IMR-90 (cell line): ENCODE measurements at regions not wholly inside any gene's neighbourhood (a gene's known extent, or its start where the extent isn't known, plus 50 kb on each side); places are given as distances from the start of the nearest gene placed in this dataset.

Experiments
- ATAC-seq: fragments of 200-7000 bp; cut with Tn5 transposase; 2 replicates; pipeline ENCODE4 v1.9.1; 2020; ENCODE audit warnings: low read depth, mild to moderate bottlenecking, moderate library complexity
- BruUV-seq: library from RNA; stranded (reverse); fragments of 400-500 nt; replicated peaks from 2 replicates; lab custom pipeline; 2021; lab: Mats Ljungman, UMichigan
- CTCF ChIA-PET: fragments of 300-600 bp; formaldehyde crosslinking; extraction: SDS; loops from one replicate; lab custom pipeline; 2021; ENCODE audit warnings: antibody characterized with exemption; lab: Yijun Ruan, JAX
- POLR2A ChIA-PET: fragments of 300-600 bp; sonication (Branson Sonifier 250); formaldehyde crosslinking; loops from one replicate; lab custom pipeline; 2022; ENCODE audit warnings: antibody characterized with exemption; ENCODE audit not compliant: unreplicated experiment; lab: Charles Lee
- DNase-seq: peaks from one replicate; pipeline ENCODE4 v3.0.0; 2013
- H2AFZ ChIP-seq: replicated peaks from 2 replicates; pipeline ENCODE3; 2013; ENCODE audit warnings: low read length, mild to moderate bottlenecking; ENCODE audit not compliant: poor library complexity
- H2AK5ac ChIP-seq: 2 replicates; pipeline ENCODE4 v1.6.1; 2013; ENCODE audit warnings: low read depth, low read length, inconsistent platforms
- H2AK9ac ChIP-seq: replicated peaks from 2 replicates; pipeline ENCODE3; 2013; ENCODE audit warnings: mild to moderate bottlenecking, low read depth, low read length, moderate library complexity; ENCODE audit not compliant: poor library complexity
- H2BK120ac ChIP-seq: 2 replicates; pipeline ENCODE4 v1.6.1; 2013; ENCODE audit warnings: low read depth, low read length, inconsistent platforms
- H2BK15ac ChIP-seq: 3 replicates; pipeline ENCODE4 v1.6.1; 2013; ENCODE audit warnings: low read depth, low read length, inconsistent platforms
- H2BK20ac ChIP-seq: 2 replicates; pipeline ENCODE4 v1.6.1; 2013; ENCODE audit warnings: low read depth, mild to moderate bottlenecking, inconsistent platforms, low read length, moderate library complexity
- H2BK5ac ChIP-seq: 2 replicates; pipeline ENCODE4 v1.6.1; 2013; ENCODE audit warnings: mild to moderate bottlenecking, low read depth, low read length, inconsistent platforms; ENCODE audit not compliant: poor library complexity, severe bottlenecking
- H3K14ac ChIP-seq: replicated peaks from 2 replicates; pipeline ENCODE4 v1.6.1; 2013; ENCODE audit warnings: low read depth, low read length, inconsistent platforms
- H3K18ac ChIP-seq: 2 replicates; pipeline ENCODE4 v1.6.1; 2013; ENCODE audit warnings: low read depth, low read length, control low read depth
- H3K23ac ChIP-seq: 2 replicates; pipeline ENCODE4 v1.6.1; 2013; ENCODE audit warnings: low read depth, low read length, inconsistent platforms
- H3K27ac ChIP-seq: 2 replicates; pipeline ENCODE4 v1.5.1; 2013; ENCODE audit warnings: mild to moderate bottlenecking, control low read depth, low read length; ENCODE audit not compliant: insufficient read depth
- H3K27me3 ChIP-seq: 2 replicates; pipeline ENCODE4 v1.6.1; 2013; ENCODE audit warnings: low read length; ENCODE audit not compliant: control insufficient read depth, insufficient read depth
- H3K36me3 ChIP-seq: 2 replicates; pipeline ENCODE4 v1.6.1; 2013; ENCODE audit warnings: low read length, mixed read lengths; ENCODE audit not compliant: control insufficient read depth, insufficient read depth
- H3K4ac ChIP-seq: 2 replicates; pipeline ENCODE4 v1.6.1; 2013; ENCODE audit warnings: low read depth, low read length, inconsistent platforms
- H3K4me1 ChIP-seq: 2 replicates; pipeline ENCODE4 v1.6.1; 2013; ENCODE audit warnings: low read length, mixed read lengths; ENCODE audit not compliant: control insufficient read depth, insufficient read depth
- H3K4me2 ChIP-seq: 2 replicates; pipeline ENCODE4 v1.6.1; 2013; ENCODE audit warnings: low read depth, mild to moderate bottlenecking, control low read depth, low read length, moderate library complexity
- H3K4me3 ChIP-seq: 2 replicates; pipeline ENCODE4 v1.5.1; 2013; ENCODE audit warnings: low read depth, mild to moderate bottlenecking, control low read depth, low read length, moderate library complexity; ENCODE audit not compliant: insufficient read depth
- H3K56ac ChIP-seq: 2 replicates; pipeline ENCODE4 v1.6.1; 2013; ENCODE audit warnings: low read length, inconsistent platforms; ENCODE audit not compliant: insufficient read depth; ENCODE audit errors: extremely low read depth
- H3K79me1 ChIP-seq, 2 experiments: 2 replicates each; pipeline ENCODE4 v1.6.1; 2013; ENCODE audit warnings: low read length in 2 of 2, inconsistent platforms in 1 of 2, low read depth in 1 of 2
- H3K9ac ChIP-seq: 2 replicates; pipeline ENCODE4 v1.6.1; 2013; ENCODE audit warnings: low read depth, low read length, control low read depth
- H3K9me1 ChIP-seq: 2 replicates; pipeline ENCODE4 v1.6.1; 2013; ENCODE audit warnings: low read length, inconsistent platforms; ENCODE audit not compliant: insufficient read depth
- H3K9me3 ChIP-seq: 2 replicates; pipeline ENCODE4 v1.6.1; 2013; ENCODE audit warnings: low read length; ENCODE audit not compliant: control insufficient read depth, insufficient read depth
- H4K20me1 ChIP-seq: 2 replicates; pipeline ENCODE4 v1.6.1; 2013; ENCODE audit warnings: low read length, inconsistent platforms; ENCODE audit not compliant: insufficient read depth
- H4K5ac ChIP-seq: 2 replicates; pipeline ENCODE4 v1.6.1; 2013; ENCODE audit warnings: mild to moderate bottlenecking, low read depth, low read length, control low read depth
- H4K8ac ChIP-seq, 2 experiments: 2 replicates each; pipeline ENCODE4 v1.6.1; 2013; ENCODE audit warnings: low read depth in 2 of 2, low read length in 2 of 2, control low read depth in 1 of 2, inconsistent platforms in 1 of 2
- H4K91ac ChIP-seq: 2 replicates; pipeline ENCODE4 v1.6.1; 2013; ENCODE audit warnings: low read depth, low read length, inconsistent platforms; ENCODE audit not compliant: insufficient read depth
- CEBPB ChIP-seq: IDR thresholded peaks from 2 replicates; pipeline ENCODE4 v1.6.1; 2012; ENCODE audit warnings: low read depth, low read length, improper control_type of control experiment
- ELK1 ChIP-seq: fragments of 150-350 bp; IDR thresholded peaks from 2 replicates; pipeline ENCODE4 v1.6.1; 2016; ENCODE audit warnings: low read depth, mild to moderate bottlenecking, low read length, moderate library complexity, borderline replicate concordance
- MAFK ChIP-seq: IDR thresholded peaks from 2 replicates; pipeline ENCODE4 v1.6.1; 2012; ENCODE audit warnings: low read depth, low read length, improper control_type of control experiment
- MAZ ChIP-seq: IDR thresholded peaks from 2 replicates; pipeline ENCODE4 v1.6.1; 2012; ENCODE audit warnings: low read depth, mild to moderate bottlenecking, low read length, improper control_type of control experiment, moderate library complexity, borderline replicate concordance
- MXI1 ChIP-seq: IDR thresholded peaks from 2 replicates; pipeline ENCODE4 v1.6.1; 2012; ENCODE audit warnings: low read depth, mild to moderate bottlenecking, low read length, moderate library complexity, borderline replicate concordance
- NFE2L2 ChIP-seq: fragments of 150-350 bp; IDR thresholded peaks from 2 replicates; pipeline ENCODE4 v1.6.1; 2016; ENCODE audit warnings: low read depth, mild to moderate bottlenecking, low read length
- RAD21 ChIP-seq: IDR thresholded peaks from 2 replicates; pipeline ENCODE4 v1.6.1; 2012; ENCODE audit warnings: low read length, improper control_type of control experiment
- RCOR1 ChIP-seq: IDR thresholded peaks from 2 replicates; pipeline ENCODE4 v1.6.1; 2012; ENCODE audit warnings: mild to moderate bottlenecking, low read length, improper control_type of control experiment; ENCODE audit not compliant: insufficient replicate concordance
- RFX5 ChIP-seq: IDR thresholded peaks from 2 replicates; pipeline ENCODE4 v1.8.0; 2012; ENCODE audit warnings: low read depth, mild to moderate bottlenecking, low read length, moderate library complexity
- SMC3 ChIP-seq: fragments of 150-350 bp; IDR thresholded peaks from 2 replicates; pipeline ENCODE4 v1.6.1; 2016; ENCODE audit warnings: low read depth, mild to moderate bottlenecking, antibody characterized with exemption, low read length, moderate library complexity
- WGBS, 2 experiments: methylation state at CpG; one replicate each; pipeline versions ENCODE4 v1.1.5 to v1.1.7; 2013; ENCODE audit warnings: missing lambda C conversion rate in 2 of 2; ENCODE audit not compliant: insufficient read length in 1 of 2; ENCODE audit errors: extremely low coverage in 2 of 2; 5-methylcytosine and 5-hydroxymethylcytosine counted together
- dilution Hi-C: fragments of 300-500 bp; cut with HindIII; formaldehyde crosslinking; loops from one replicate; pipeline ENCODE4 v1.14.3; 2018; ENCODE audit warnings: low sequenced_read_pairs; ENCODE audit not compliant: unreplicated experiment
- in situ Hi-C: fragments of 300-500 bp; cut with MboI; formaldehyde crosslinking; loops from 3 replicates; pipeline ENCODE4 v1.14.3; 2019; ENCODE audit warnings: low sequenced_read_pairs, inconsistent platforms, mixed read lengths
- intact Hi-C: fragments of 100-400 bp; cut with micrococcal nuclease; formaldehyde crosslinking; loops from 2 replicates; pipeline ENCODE4 v1.10.0; 2022
- TF ChIP-seq, protein P1 (sequence below): fragments of 150-350 bp; IDR thresholded peaks from 2 replicates; pipeline ENCODE4 v1.6.1; 2017; ENCODE audit warnings: mild to moderate bottlenecking, antibody characterized with exemption, low read length, low read depth

DNA sequence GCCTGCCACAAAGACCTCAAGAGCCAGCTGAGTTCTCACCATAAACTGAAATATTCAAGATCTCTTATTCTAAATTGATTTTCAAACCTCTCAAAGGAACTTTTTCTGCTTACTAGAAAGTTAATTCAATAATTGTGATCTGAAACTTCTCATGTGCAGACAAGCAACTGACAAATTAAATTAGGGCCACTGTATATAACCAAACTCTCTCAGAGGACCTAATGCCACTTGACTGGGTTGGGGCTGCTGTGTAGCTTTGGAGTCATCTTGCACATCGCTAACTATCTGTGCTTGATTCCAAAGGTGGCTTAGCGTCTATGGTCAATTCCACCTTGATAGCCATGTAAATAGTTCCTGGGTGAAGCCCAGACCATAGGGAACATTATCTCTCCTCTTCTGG, 345.2 kb downstream of the GPR37 start:
- no peak overlapping the region for H3K18ac ChIP-seq
- no peak overlapping the region for H4K8ac ChIP-seq
- no peaks in the 10 kb centered on the region for H3K9me1 ChIP-seq
- intact Hi-C loops = no loop called here
- H3K4me1 ChIP-seq = no peaks in the 10 kb centered on the region
- DNase-seq (no peak), ATAC-seq (no peak)
- H3K79me1 ChIP-seq = no peaks in the 10 kb centered on the region
- POLR2A ChIA-PET = no interaction called here
- no peaks in the 10 kb centered on the region for H3K27me3 ChIP-seq
- no peak overlapping the region for H2BK15ac ChIP-seq
- H2AK5ac ChIP-seq = no peak overlapping the region
- H3K9ac ChIP-seq = no peak overlapping the region
- H3K36me3 ChIP-seq = no peaks in the 10 kb centered on the region
- H3K9me3 ChIP-seq = no peaks in the 10 kb centered on the region
- H2BK120ac ChIP-seq = no peak overlapping the region
- TF ChIP-seq RFX5 (no peak), MAZ (no peak), RCOR1 (no peak), RAD21 (no peak), SMC3 (no peak), CEBPB (no peak), NFE2L2 (no peak), ELK1 (no peak), MXI1 (no peak), MAFK (no peak)
- TF ChIP-seq, protein P1, sequence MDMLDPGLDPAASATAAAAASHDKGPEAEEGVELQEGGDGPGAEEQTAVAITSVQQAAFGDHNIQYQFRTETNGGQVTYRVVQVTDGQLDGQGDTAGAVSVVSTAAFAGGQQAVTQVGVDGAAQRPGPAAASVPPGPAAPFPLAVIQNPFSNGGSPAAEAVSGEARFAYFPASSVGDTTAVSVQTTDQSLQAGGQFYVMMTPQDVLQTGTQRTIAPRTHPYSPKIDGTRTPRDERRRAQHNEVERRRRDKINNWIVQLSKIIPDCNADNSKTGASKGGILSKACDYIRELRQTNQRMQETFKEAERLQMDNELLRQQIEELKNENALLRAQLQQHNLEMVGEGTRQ = no peak
- H2BK5ac ChIP-seq = no peak overlapping the region
- H3K27ac ChIP-seq = no peak overlapping the region
- no peak overlapping the region for H3K4ac ChIP-seq
- BruUV-seq = no TSS peak
- CTCF ChIA-PET = interaction anchor here (1.0 kb wide), 1 partner anchor 9 kb away, joined by 4 read pairs; no protein-coding TSS in a partner anchor
- in situ Hi-C loops = no loop called here
- no peak overlapping the region for H3K4me3 ChIP-seq
- WGBS, 2 experiments = no CpG with 5 or more reads among the region's 2 CpGs
- no peak overlapping the region for H2AK9ac ChIP-seq
- H3K4me2 ChIP-seq = no peak overlapping the region
- no peaks in the 10 kb centered on the region for H4K20me1 ChIP-seq
- H2AFZ ChIP-seq = no peak overlapping the region
- no peak overlapping the region for H3K23ac ChIP-seq
- dilution Hi-C loops = no loop called here
- no peak overlapping the region for H4K91ac ChIP-seq
- H2BK20ac ChIP-seq = no peak overlapping the region
- no peak overlapping the region for H4K5ac ChIP-seq
- no peak overlapping the region for H3K56ac ChIP-seq
- H3K14ac ChIP-seq = no peak overlapping the region
